Suprapubic skin (tissue), 4 donors: ENCODE measurements at regions not wholly inside any gene's neighbourhood (a gene's known extent, or its start where the extent isn't known, plus 50 kb on each side); places are given as distances from the start of the nearest gene placed in this dataset.

Experiments
- DNase-seq, 2 donors: peaks; one replicate each; pipeline ENCODE4 v3.0.0-alpha.2; 2019; ENCODE audit warnings: low spot score in 2 of 2
- H3K27ac ChIP-seq: fragments of 200-600 bp; sonication (generic); one replicate; pipeline ENCODE4 v1.5.1; 2019
- H3K27me3 ChIP-seq: fragments of 200-600 bp; sonication (generic); one replicate; pipeline ENCODE4 v1.5.1; 2019
- H3K36me3 ChIP-seq: fragments of 200-600 bp; sonication (generic); one replicate; pipeline ENCODE4 v1.5.1; 2019
- H3K4me1 ChIP-seq: fragments of 200-600 bp; sonication (generic); one replicate; pipeline ENCODE4 v1.5.1; 2019
- H3K4me3 ChIP-seq: fragments of 200-600 bp; sonication (generic); one replicate; pipeline ENCODE4 v1.5.1; 2019; ENCODE audit warnings: mild to moderate bottlenecking
- H3K9me3 ChIP-seq: fragments of 200-600 bp; sonication (generic); one replicate; pipeline ENCODE4 v1.5.1; 2019
- CTCF ChIP-seq, 2 donors: fragments of 200-600 bp in 1 of 2; fragments of 450-650 bp in 1 of 2; sonication (generic) in 1 of 2; IDR thresholded peaks; one replicate each; pipeline ENCODE4 v1.5.1; 2016 to 2019; ENCODE audit warnings: antibody characterized with exemption in 2 of 2, mild to moderate bottlenecking in 1 of 2, moderate library complexity in 1 of 2
- EP300 ChIP-seq: sonication (generic); formaldehyde crosslinking; IDR thresholded peaks from one replicate; pipeline ENCODE4 v1.6.1; 2017; ENCODE audit warnings: antibody characterized with exemption
- POLR2A ChIP-seq, 2 donors: fragments of 450-650 bp; IDR thresholded peaks; one replicate each; pipeline ENCODE4 v1.6.1; 2017; ENCODE audit warnings: antibody characterized with exemption in 2 of 2, mild to moderate bottlenecking in 2 of 2, moderate library complexity in 2 of 2
- POLR2AphosphoS5 ChIP-seq, 3 donors: sonication (generic); formaldehyde crosslinking; IDR thresholded peaks; one replicate each; pipeline ENCODE4 v1.6.1; 2017; ENCODE audit warnings: antibody characterized with exemption in 3 of 3
- WGBS: methylation state at CpG from one replicate; pipeline ENCODE4 v1.1.5; 2018; 5-methylcytosine and 5-hydroxymethylcytosine counted together

GRCh38 chr2:128464456-128464855, 145.8 kb upstream of the HS6ST1 start:
- Histone ChIP-seq H3K4me1 (peaks cover 17% of the 10 kb centered on the region), H3K9me3 (peaks cover 6% of the 10 kb centered on the region), H3K27ac (no peak overlapping the region), H3K36me3 (no peaks in the 10 kb centered on the region), H3K4me3 (no peak overlapping the region), H3K27me3 (no peaks in the 10 kb centered on the region)
- WGBS, result 100% methylated on average over 1 of the region's 1 CpG
- DNase-seq, result peak in 1 of 2 donors; percentile 22
- TF ChIP-seq CTCF (IDR thresholded peaks at IDR 0.05) (no peak), EP300 (no peak), POLR2A (IDR thresholded peaks at IDR 0.05) (no peak), POLR2AphosphoS5 (IDR thresholded peaks at IDR 0.05) (no peak)

GRCh38 chr2:128465246-128466170, 146.8 kb upstream of the HS6ST1 start:
- Histone ChIP-seq H3K4me1 (peaks cover 17% of the 10 kb centered on the region), H3K4me3 (no peak overlapping the region), H3K36me3 (no peaks in the 10 kb centered on the region), H3K27ac (no peak overlapping the region), H3K27me3 (no peaks in the 10 kb centered on the region), H3K9me3 (peaks cover 10% of the 10 kb centered on the region)
- DNase-seq, result peak; percentile 44 to 50
- TF ChIP-seq EP300, result no peak
- TF ChIP-seq POLR2AphosphoS5 (IDR thresholded peaks at IDR 0.05), result no peak
- no peak for TF ChIP-seq CTCF (IDR thresholded peaks at IDR 0.05)
- no peak for TF ChIP-seq POLR2A (IDR thresholded peaks at IDR 0.05)
- 61% methylated on average over 3 of the region's 4 CpGs for WGBS

- no peak for TF ChIP-seq POLR2AphosphoS5 (IDR thresholded peaks at IDR 0.05)
- TF ChIP-seq POLR2A (IDR thresholded peaks at IDR 0.05), result no peak
- TF ChIP-seq CTCF (IDR thresholded peaks at IDR 0.05), result no peak
- TF ChIP-seq EP300, result no peak
- Histone ChIP-seq H3K9me3 (peaks cover 10% of the 10 kb centered on the region), H3K27ac (no peak overlapping the region), H3K4me3 (no peak overlapping the region), H3K4me1 (peaks cover 17% of the 10 kb centered on the region), H3K27me3 (no peaks in the 10 kb centered on the region), H3K36me3 (no peaks in the 10 kb centered on the region)
- 33% methylated on average over 2 of the region's 2 CpGs for WGBS
- peak; percentile 58 to 71 for DNase-seq
Observed at GRCh38 chr2:128466376-128466775, 147.7 kb upstream of the HS6ST1 start.

GRCh38 chr2:128466776-128467175, 148.1 kb upstream of the HS6ST1 start:
- Histone ChIP-seq H3K4me1 (peaks cover 17% of the 10 kb centered on the region), H3K27ac (peak overlapping the region; percentile 18), H3K9me3 (peaks cover 10% of the 10 kb centered on the region), H3K36me3 (no peaks in the 10 kb centered on the region), H3K4me3 (no peak overlapping the region), H3K27me3 (no peaks in the 10 kb centered on the region)
- WGBS, result no CpG with 5 or more reads among the region's 2 CpGs
- TF ChIP-seq POLR2A (IDR thresholded peaks at IDR 0.05), result no peak
- no peak for TF ChIP-seq POLR2AphosphoS5 (IDR thresholded peaks at IDR 0.05)
- no peak for TF ChIP-seq EP300
- TF ChIP-seq CTCF (IDR thresholded peaks at IDR 0.05), result no peak
- DNase-seq, result peak in 1 of 2 donors; percentile 28

GRCh38 chr2:128467321-128467969, 148.8 kb upstream of the HS6ST1 start:
- 73% methylated on average over 5 of the region's 10 CpGs for WGBS
- H3K36me3 ChIP-seq, result no peaks in the 10 kb centered on the region
- DNase-seq, result peak in 1 of 2 donors; percentile 45
- peak overlapping the region; percentile 18 for H3K27ac ChIP-seq
- peaks cover 10% of the 10 kb centered on the region for H3K9me3 ChIP-seq
- no peaks in the 10 kb centered on the region for H3K27me3 ChIP-seq
- H3K4me1 ChIP-seq, result peaks cover 17% of the 10 kb centered on the region
- TF ChIP-seq POLR2A (IDR thresholded peaks at IDR 0.05) (no peak), CTCF (IDR thresholded peaks at IDR 0.05) (no peak), POLR2AphosphoS5 (IDR thresholded peaks at IDR 0.05) (no peak)
- no peak overlapping the region for H3K4me3 ChIP-seq
